Calu3 (cell line): ENCODE measurements at regions not wholly inside any gene's neighbourhood (a gene's known extent, or its start where the extent isn't known, plus 50 kb on each side); places are given as distances from the start of the nearest gene placed in this dataset.

Experiments used
- BruUV-seq: library from RNA; stranded (reverse); fragments of 400-500 nt; replicated peaks from 2 replicates; lab custom pipeline; 2021; lab: Mats Ljungman, UMichigan
- CTCF ChIA-PET: fragments of 300-600 bp; sonication (Branson Sonifier 250); formaldehyde crosslinking; loops from one replicate; lab custom pipeline; 2022; ENCODE audit warnings: antibody characterized with exemption; lab: Charles Lee
- DNase-seq: peaks from one replicate; pipeline ENCODE4 v3.0.0; 2022
- H3K27ac Mint-ChIP-seq: one replicate; pipeline ENCODE4 v1.8.0; 2022; ENCODE audit warnings: mixed read lengths; ENCODE audit not compliant: unreplicated experiment
- H3K27me3 Mint-ChIP-seq: one replicate; pipeline ENCODE4 v1.8.0; 2022; ENCODE audit warnings: mixed read lengths; ENCODE audit not compliant: unreplicated experiment
- H3K36me3 Mint-ChIP-seq: one replicate; pipeline ENCODE4 v1.8.0; 2022; ENCODE audit warnings: mild to moderate bottlenecking, moderate library complexity, mixed read lengths; ENCODE audit not compliant: insufficient read depth, unreplicated experiment
- H3K4me1 Mint-ChIP-seq: one replicate; pipeline ENCODE4 v1.8.0; 2022; ENCODE audit warnings: mild to moderate bottlenecking, low read depth, mixed read lengths; ENCODE audit not compliant: unreplicated experiment
- H3K4me3 Mint-ChIP-seq: one replicate; pipeline ENCODE4 v1.8.0; 2022; ENCODE audit warnings: mild to moderate bottlenecking, low read depth, moderate library complexity, mixed read lengths; ENCODE audit not compliant: unreplicated experiment
- H3K9me3 Mint-ChIP-seq: one replicate; pipeline ENCODE4 v1.8.0; 2022; ENCODE audit warnings: low read depth, mixed read lengths; ENCODE audit not compliant: unreplicated experiment
- intact Hi-C: fragments of 100-400 bp; cut with micrococcal nuclease; formaldehyde crosslinking; loops from one replicate; pipeline ENCODE4 v1.10.0; 2022; ENCODE audit not compliant: unreplicated experiment
- TF ChIP-seq, protein P1 (sequence below): fragments of 200-600 bp; IDR thresholded peaks from one replicate; pipeline ENCODE4 v1.8.0; 2022; ENCODE audit warnings: antibody characterized with exemption; ENCODE audit not compliant: unreplicated experiment

- TF ChIP-seq, protein P1, sequence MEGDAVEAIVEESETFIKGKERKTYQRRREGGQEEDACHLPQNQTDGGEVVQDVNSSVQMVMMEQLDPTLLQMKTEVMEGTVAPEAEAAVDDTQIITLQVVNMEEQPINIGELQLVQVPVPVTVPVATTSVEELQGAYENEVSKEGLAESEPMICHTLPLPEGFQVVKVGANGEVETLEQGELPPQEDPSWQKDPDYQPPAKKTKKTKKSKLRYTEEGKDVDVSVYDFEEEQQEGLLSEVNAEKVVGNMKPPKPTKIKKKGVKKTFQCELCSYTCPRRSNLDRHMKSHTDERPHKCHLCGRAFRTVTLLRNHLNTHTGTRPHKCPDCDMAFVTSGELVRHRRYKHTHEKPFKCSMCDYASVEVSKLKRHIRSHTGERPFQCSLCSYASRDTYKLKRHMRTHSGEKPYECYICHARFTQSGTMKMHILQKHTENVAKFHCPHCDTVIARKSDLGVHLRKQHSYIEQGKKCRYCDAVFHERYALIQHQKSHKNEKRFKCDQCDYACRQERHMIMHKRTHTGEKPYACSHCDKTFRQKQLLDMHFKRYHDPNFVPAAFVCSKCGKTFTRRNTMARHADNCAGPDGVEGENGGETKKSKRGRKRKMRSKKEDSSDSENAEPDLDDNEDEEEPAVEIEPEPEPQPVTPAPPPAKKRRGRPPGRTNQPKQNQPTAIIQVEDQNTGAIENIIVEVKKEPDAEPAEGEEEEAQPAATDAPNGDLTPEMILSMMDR, result no peak
- Mint-ChIP-seq H3K27me3 (no peaks in the 10 kb centered on the region), H3K4me3 (no peak overlapping the region), H3K4me1 (no peaks in the 10 kb centered on the region), H3K36me3 (no peaks in the 10 kb centered on the region), H3K27ac (no peak overlapping the region), H3K9me3 (no peaks in the 10 kb centered on the region)
- intact Hi-C loops, result no loop called here
- no TSS peak for BruUV-seq
- CTCF ChIA-PET, result interaction anchor here (0.6 kb wide), 1 partner anchor 9 kb away, joined by 5 read pairs; no protein-coding TSS in a partner anchor
- no peak for DNase-seq
Measured at GRCh38 chr9:107183176-107183575, 99.9 kb upstream of the RAD23B start.

- Mint-ChIP-seq H3K4me3 (no peak overlapping the region), H3K36me3 (no peaks in the 10 kb centered on the region), H3K27me3 (no peaks in the 10 kb centered on the region), H3K9me3 (no peaks in the 10 kb centered on the region), H3K4me1 (peaks cover 8% of the 10 kb centered on the region), H3K27ac (no peak overlapping the region)
- DNase-seq, result no peak
- CTCF ChIA-PET, result no interaction called here
- TF ChIP-seq, protein P1, result no peak
- intact Hi-C loops, result no loop called here
- BruUV-seq, result no TSS peak
Measured at GRCh38 chr9:107188376-107188775, 94.7 kb upstream of the RAD23B start.

DNA sequence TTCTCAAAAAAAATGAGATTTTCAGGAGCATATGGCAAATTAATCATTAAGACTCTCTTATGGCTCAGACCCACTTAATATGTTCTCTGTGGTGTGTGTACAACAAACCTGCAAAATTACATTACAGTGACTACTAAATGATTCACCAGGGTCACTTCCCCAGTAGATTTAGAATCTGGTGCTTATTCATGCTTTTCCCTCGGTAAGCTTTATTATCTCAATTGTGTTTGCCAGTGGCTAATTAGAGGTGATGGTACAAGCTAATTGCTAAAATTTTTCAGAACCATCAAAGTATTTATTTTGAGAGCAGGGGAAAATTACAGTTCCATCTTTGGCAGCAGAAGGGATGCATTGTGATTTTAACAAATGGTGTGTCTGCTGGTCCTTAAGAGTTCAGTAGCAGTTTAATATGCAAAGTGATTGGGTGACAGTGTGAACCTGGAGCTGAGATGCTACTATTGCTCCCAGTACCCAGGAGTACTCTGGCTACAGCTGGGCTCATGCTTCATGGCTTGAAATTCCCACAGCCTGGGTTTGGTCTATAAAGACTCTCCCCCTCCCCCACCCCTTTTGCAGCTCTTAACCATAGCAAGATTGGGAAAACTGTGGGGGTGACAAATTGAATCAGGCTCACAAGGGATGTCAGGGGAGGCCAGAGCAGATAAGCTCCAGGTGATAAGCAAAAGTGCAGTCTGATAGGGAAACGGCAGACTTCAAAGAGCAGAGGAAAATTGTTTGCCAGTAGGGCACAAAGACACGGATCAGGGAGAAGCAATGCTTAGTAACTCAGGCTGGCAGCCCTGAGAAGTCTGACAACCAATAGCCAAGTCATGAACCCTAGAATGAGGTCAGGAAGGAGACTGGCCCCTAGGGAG lies 92.8 kb upstream of the RAD23B start:
- H3K9me3 Mint-ChIP-seq, result no peaks in the 10 kb centered on the region
- no peak overlapping the region for H3K27ac Mint-ChIP-seq
- no peaks in the 10 kb centered on the region for H3K36me3 Mint-ChIP-seq
- peaks cover 8% of the 10 kb centered on the region for H3K4me1 Mint-ChIP-seq
- no TSS peak for BruUV-seq
- TF ChIP-seq, protein P1, result no peak
- no peak overlapping the region for H3K4me3 Mint-ChIP-seq
- no peaks in the 10 kb centered on the region for H3K27me3 Mint-ChIP-seq
- CTCF ChIA-PET, result no interaction called here
- no peak for DNase-seq
- intact Hi-C loops, result no loop called here

GRCh38 chr9:107190936-107191290 lies 92.2 kb upstream of the RAD23B start:
- H3K27me3 Mint-ChIP-seq, result no peaks in the 10 kb centered on the region
- H3K4me1 Mint-ChIP-seq, result peaks cover 8% of the 10 kb centered on the region
- H3K36me3 Mint-ChIP-seq, result no peaks in the 10 kb centered on the region
- H3K9me3 Mint-ChIP-seq, result no peaks in the 10 kb centered on the region
- intact Hi-C loops, result no loop called here
- H3K4me3 Mint-ChIP-seq, result no peak overlapping the region
- DNase-seq, result no peak
- BruUV-seq, result no TSS peak
- TF ChIP-seq, protein P1, result no peak
- CTCF ChIA-PET, result no interaction called here
- H3K27ac Mint-ChIP-seq, result no peak overlapping the region
